Dendritic cell treated with granulocyte-macrophage colony-stimulating factor and Interleukin-4, amounts not matched to agents 40 ng/mL and 50 ng/mL, for 4 days (primary cell): ENCODE measurements at regions not wholly inside any gene's neighbourhood (a gene's known extent, or its start where the extent isn't known, plus 50 kb on each side); places are given as distances from the start of the nearest gene placed in this dataset.

ENCODE experiments used
- H3K27ac Mint-ChIP-seq: one replicate; pipeline ENCODE4 v1.8.0; 2022; ENCODE audit warnings: mild to moderate bottlenecking, mixed read lengths
- H3K27me3 Mint-ChIP-seq: one replicate; pipeline ENCODE4 v1.8.0; 2022; ENCODE audit warnings: mild to moderate bottlenecking, mixed read lengths
- H3K36me3 Mint-ChIP-seq: one replicate; pipeline ENCODE4 v1.8.0; 2022; ENCODE audit warnings: low read depth, mixed read lengths
- H3K4me1 Mint-ChIP-seq: one replicate; pipeline ENCODE4 v1.8.0; 2022; ENCODE audit warnings: low read depth, mixed read lengths
- H3K4me3 Mint-ChIP-seq: one replicate; pipeline ENCODE4 v1.8.0; 2022; ENCODE audit warnings: mild to moderate bottlenecking, moderate library complexity, mixed read lengths
- H3K9me3 Mint-ChIP-seq: one replicate; pipeline ENCODE4 v1.8.0; 2022; ENCODE audit warnings: mixed read lengths
- intact Hi-C: fragments of 100-400 bp; cut with micrococcal nuclease; formaldehyde crosslinking; loops from one replicate; pipeline ENCODE4 v1.15.0; 2022

DNA sequence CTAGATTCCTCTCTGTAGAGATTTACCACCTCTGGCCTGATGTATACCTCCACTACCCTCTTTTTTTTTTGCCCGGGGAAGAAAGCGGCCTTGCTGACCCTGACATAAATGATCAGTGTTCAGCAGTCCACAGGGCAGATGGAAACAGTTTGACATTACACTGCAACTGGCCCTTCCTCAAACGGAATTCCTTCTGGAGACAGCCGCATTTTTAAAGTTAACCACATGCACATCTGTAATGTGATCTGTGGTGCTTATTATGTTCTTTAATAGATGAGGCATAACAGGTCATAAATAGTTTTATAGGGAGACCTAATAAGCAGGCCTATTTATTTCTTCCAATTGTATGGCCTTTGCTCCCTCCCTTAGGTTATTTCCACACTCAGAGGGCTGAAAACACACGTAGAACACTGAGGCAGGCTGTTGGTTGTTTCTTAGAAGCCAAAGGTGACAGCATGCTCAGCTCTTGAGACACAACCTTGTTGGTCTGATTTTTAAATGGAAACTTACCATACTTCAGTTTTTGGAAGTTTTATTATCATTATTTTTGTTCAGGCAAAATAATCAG lies 84.0 kb upstream of the APC start:
- Mint-ChIP-seq H3K4me1 (no peaks in the 10 kb centered on the region), H3K27me3 (peaks cover 12% of the 10 kb centered on the region), H3K27ac (no peak overlapping the region), H3K9me3 (no peaks in the 10 kb centered on the region), H3K36me3 (no peaks in the 10 kb centered on the region), H3K4me3 (no peak overlapping the region)
- intact Hi-C loops, result no loop called here

DNA sequence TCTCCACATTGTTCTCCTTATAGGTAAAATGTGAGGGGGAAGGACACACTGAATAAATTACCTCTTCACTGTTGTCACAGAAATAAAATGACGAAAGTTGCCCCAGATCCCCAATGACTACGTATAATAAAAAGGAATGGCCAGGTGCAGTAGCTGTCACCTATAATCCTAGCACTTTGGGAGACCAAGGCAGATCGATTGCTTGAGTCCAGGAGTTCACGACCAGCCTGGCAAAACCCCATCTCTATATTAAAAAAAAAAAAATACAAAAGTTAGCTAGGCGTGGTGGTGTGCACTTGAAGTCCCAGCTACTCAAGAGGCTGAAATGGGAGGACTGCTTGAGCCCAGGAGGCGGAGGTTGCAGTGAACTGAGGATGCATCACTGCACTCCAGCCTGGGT lies 82.2 kb upstream of the APC start:
- no peak overlapping the region for H3K4me3 Mint-ChIP-seq
- H3K36me3 Mint-ChIP-seq, result no peaks in the 10 kb centered on the region
- H3K9me3 Mint-ChIP-seq, result peaks cover 7% of the 10 kb centered on the region
- peaks cover 6% of the 10 kb centered on the region for H3K27me3 Mint-ChIP-seq
- no peak overlapping the region for H3K27ac Mint-ChIP-seq
- intact Hi-C loops, result no loop called here
- no peaks in the 10 kb centered on the region for H3K4me1 Mint-ChIP-seq

DNA sequence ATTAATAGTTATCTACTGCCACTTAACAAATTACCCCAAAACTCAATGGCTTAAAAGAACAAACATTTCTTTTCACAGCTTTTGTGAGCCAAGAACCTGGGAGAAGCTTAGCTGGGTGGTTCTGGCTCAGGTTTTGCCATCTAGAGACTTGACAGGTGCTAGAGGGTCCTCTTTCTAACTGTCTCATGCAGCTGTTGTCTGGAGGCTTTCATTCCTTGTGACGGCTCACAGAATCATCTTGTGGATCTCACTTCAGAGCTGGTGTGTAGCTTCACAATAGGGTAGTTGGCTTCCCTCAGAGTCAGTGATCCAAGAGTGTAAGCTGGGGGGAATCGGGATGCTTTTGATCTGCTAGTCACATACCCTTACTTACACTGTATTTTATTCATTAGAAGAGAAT lies 81.2 kb upstream of the APC start:
- H3K27me3 Mint-ChIP-seq, result peaks cover 6% of the 10 kb centered on the region
- peaks cover 13% of the 10 kb centered on the region for H3K9me3 Mint-ChIP-seq
- intact Hi-C loops, result no loop called here

DNA sequence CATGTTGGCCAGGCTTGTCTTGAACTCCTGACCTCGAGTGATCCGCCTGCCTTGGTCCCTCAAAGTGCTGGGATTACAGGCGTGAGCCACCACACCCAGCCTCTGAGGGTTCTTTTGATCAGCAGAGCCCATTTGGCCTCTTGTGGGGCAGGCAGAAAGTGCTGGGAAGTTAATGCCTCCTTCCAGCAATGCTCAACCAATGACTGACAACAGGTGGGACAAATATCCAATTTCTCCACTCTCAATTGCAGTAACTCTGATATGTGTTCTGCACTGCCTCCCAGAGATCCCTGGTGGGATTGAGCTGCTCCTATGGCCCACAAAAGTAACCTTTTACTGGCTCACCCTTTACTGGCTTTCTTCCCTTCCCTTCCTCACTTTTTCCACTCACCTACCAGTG lies 79.9 kb upstream of the APC start:
- H3K36me3 Mint-ChIP-seq, result no peaks in the 10 kb centered on the region
- H3K27ac Mint-ChIP-seq, result no peak overlapping the region
- H3K4me3 Mint-ChIP-seq, result no peak overlapping the region
- H3K4me1 Mint-ChIP-seq, result no peaks in the 10 kb centered on the region
- peaks cover 4% of the 10 kb centered on the region for H3K27me3 Mint-ChIP-seq
- peaks cover 13% of the 10 kb centered on the region for H3K9me3 Mint-ChIP-seq
- intact Hi-C loops, result no loop called here

More for the DNA sequence above, 81.2 kb upstream of the APC start:
- Mint-ChIP-seq H3K27ac (no peak overlapping the region), H3K36me3 (no peaks in the 10 kb centered on the region), H3K4me3 (no peak overlapping the region), H3K4me1 (no peaks in the 10 kb centered on the region)

DNA sequence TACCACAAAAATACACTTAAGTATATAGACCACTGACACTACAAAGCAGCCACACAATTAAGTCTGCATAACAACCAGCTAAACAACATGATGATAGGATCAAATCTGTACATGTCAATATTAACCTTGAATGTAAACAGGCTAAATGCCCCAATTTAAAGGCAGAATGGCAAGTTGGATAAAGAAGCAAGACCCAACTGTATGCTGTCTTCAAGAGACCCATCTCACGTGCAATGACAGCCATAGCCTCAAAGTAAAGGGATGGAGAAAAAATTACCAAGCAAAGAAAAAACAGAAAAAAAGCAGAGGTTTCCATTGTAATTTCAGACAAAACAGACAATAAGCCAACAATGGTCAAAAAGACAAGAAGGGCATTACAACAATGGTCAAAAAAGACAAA lies 77.3 kb upstream of the APC start:
- Mint-ChIP-seq H3K4me3 (no peak overlapping the region), H3K36me3 (no peaks in the 10 kb centered on the region), H3K27me3 (peaks cover 4% of the 10 kb centered on the region), H3K4me1 (no peaks in the 10 kb centered on the region), H3K9me3 (peaks cover 13% of the 10 kb centered on the region), H3K27ac (no peak overlapping the region)
- intact Hi-C loops, result no loop called here

DNA sequence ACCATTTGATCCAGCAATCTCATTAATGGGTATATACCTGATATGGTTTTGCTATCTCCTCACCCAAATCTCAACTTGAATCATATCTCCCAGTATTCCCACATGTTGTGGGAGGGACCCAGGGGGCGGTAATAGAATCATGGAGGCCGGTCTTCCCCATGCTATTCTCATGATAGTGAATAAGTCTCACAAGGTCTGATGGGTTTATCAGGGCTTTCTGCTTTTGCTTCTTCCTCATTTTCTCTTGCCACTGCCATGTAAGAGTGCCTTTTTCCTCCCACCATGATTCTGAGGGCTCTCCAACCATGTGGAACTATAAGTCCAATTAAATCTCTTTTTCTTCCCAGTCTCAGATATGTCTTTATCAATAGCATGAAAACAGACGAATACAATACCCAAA lies 74.5 kb upstream of the APC start:
- peaks cover 4% of the 10 kb centered on the region for H3K27me3 Mint-ChIP-seq
- peaks cover 13% of the 10 kb centered on the region for H3K9me3 Mint-ChIP-seq
- intact Hi-C loops, result no loop called here
- no peak overlapping the region for H3K27ac Mint-ChIP-seq
- no peak overlapping the region for H3K4me3 Mint-ChIP-seq
- no peaks in the 10 kb centered on the region for H3K36me3 Mint-ChIP-seq
- H3K4me1 Mint-ChIP-seq, result no peaks in the 10 kb centered on the region

DNA sequence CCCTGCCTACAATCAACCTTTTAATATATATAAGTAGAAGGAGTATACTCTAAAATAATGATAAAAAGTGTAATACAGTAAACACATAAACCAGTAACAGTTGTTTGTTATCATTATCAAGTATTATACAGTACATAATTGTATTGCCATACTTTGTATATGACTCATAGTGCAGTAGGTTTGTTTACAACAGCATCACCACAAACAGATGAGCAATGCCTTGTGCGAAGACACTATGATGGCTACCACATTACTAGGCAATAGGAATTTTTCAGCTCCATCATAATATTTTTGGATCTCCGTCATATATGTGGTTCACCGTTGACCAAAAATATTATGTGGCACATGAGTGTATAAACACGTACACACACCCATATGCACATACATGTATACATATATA lies 69.7 kb upstream of the APC start:
- H3K4me3 Mint-ChIP-seq, result no peak overlapping the region
- no peaks in the 10 kb centered on the region for H3K36me3 Mint-ChIP-seq
- H3K27me3 Mint-ChIP-seq, result no peaks in the 10 kb centered on the region
- intact Hi-C loops, result no loop called here
- H3K27ac Mint-ChIP-seq, result no peak overlapping the region
- no peaks in the 10 kb centered on the region for H3K9me3 Mint-ChIP-seq
- H3K4me1 Mint-ChIP-seq, result no peaks in the 10 kb centered on the region

DNA sequence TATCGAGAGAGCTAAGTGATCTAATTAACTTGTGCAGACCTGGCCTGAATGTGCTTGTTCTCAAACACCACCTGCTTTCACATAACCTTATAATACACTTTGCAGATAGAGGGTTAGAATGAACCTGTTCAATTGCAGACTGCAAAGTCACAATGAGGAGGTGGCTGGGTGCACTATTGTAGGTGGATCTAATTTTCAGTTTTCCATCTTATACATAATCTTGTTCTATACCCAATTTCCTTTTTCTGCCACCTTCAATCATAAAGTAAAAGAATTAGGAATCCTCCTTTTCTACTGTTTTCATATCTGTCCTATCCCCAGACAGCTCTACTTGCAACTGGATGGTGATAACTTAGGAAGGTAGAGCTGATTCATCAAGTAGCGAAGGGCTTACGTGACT lies 68.8 kb upstream of the APC start:
- intact Hi-C loops, result no loop called here
- Mint-ChIP-seq H3K36me3 (no peaks in the 10 kb centered on the region), H3K4me1 (no peaks in the 10 kb centered on the region), H3K9me3 (no peaks in the 10 kb centered on the region), H3K4me3 (no peak overlapping the region), H3K27me3 (no peaks in the 10 kb centered on the region), H3K27ac (no peak overlapping the region)

DNA sequence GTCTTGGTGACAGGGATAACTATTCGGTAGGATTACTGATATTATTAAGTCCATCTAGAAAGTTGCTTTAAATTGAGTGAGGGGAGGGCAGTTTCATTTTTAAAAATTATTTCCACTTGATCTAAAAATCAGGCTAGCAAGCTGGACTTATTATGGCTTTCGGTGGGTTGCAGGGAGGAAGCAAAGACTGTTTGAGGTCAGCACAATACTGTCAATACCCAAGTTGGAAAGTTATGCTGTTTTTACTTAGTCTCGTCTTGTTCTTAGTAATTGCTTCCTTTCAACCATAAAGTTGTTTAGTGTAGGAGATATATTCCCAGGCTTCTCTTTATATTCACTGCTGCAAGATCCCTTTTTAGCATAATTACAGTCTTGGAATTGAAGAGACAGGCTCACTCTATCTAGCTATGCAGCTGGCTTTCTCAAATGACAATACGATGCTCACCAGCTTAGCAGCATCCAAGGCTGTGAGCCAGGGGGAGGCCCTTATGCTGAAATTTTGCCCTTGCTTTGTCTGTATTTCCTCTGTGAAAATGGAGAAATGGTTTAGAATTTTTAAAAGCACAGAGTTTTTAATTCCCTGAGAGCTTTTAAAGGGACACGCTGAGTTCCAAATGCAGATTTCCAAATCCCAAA lies 68.2 kb upstream of the APC start:
- H3K4me3 Mint-ChIP-seq, result no peak overlapping the region

DNA sequence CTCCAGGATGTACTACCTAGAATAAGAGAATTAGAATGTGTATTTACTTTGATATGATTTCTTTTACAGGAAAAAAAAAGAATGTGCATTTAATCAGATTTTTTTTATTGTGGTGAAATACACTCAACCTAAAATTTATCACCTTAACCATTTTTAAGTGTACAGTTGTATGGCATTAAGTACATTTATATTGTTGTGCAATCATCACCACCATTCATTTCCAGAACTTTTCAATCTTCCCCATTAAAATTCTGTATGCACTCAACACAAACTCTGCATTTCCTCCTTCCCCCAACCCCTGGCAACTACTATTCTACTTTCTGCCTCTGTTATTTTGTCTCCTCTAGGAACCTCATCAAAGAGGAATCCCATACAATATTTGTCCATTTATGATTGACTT lies 66.0 kb upstream of the APC start:
- Mint-ChIP-seq H3K36me3 (no peaks in the 10 kb centered on the region), H3K9me3 (no peaks in the 10 kb centered on the region), H3K27ac (no peak overlapping the region), H3K27me3 (peaks cover 1% of the 10 kb centered on the region), H3K4me1 (no peaks in the 10 kb centered on the region), H3K4me3 (no peak overlapping the region)
- intact Hi-C loops, result no loop called here

More for the DNA sequence above, 68.2 kb upstream of the APC start:
- intact Hi-C loops, result no loop called here
- no peaks in the 10 kb centered on the region for H3K36me3 Mint-ChIP-seq
- no peaks in the 10 kb centered on the region for H3K4me1 Mint-ChIP-seq
- no peaks in the 10 kb centered on the region for H3K9me3 Mint-ChIP-seq
- H3K27me3 Mint-ChIP-seq, result no peaks in the 10 kb centered on the region
- no peak overlapping the region for H3K27ac Mint-ChIP-seq

DNA sequence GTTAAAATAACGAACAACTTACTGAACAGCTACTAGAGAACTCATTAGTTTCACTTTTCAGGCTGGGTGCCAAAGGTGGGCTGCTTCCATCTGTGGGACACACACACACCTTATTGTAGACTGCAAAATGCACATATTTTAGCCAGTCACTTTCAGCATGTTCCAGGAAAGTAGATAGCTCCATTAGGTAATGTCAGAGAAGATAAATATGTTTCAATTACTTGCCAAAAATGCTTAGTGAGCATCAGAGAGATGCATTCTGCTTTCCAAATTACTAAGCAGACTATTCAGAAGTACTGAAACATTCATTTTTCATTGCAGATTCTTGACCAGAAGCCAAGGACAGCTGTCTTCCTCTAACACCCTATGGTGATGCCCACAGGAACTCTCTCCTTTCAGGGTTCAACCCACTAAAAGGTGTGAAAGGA lies 56.2 kb upstream of the APC start:
- intact Hi-C loops, result no loop called here
- Mint-ChIP-seq H3K9me3 (no peaks in the 10 kb centered on the region), H3K4me1 (no peaks in the 10 kb centered on the region), H3K27me3 (peaks cover 5% of the 10 kb centered on the region), H3K27ac (no peak overlapping the region), H3K36me3 (no peaks in the 10 kb centered on the region), H3K4me3 (no peak overlapping the region)

DNA sequence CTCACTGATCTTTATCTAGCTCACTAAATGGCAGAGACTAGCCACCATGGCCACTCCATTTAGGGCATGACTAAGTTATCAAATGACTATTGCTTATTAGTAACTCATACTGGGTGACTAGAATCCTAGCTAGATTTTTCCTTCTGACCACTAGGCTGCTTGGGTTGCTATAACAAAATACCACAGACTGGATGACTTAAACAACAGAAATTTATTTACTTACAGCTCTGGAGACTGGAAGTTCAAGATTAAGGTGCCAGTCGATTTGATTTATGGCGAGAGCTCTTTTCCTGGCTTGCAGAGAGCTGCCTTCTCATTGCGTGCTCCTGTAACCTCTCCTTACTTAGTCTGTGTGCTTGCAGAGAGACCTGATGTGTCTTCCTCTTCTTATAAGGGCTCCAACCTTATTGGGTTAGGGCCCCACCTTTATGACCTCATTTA lies 55.0 kb upstream of the APC start:
- Mint-ChIP-seq H3K4me1 (no peaks in the 10 kb centered on the region), H3K27ac (no peak overlapping the region), H3K36me3 (no peaks in the 10 kb centered on the region), H3K9me3 (no peaks in the 10 kb centered on the region), H3K4me3 (no peak overlapping the region), H3K27me3 (peaks cover 11% of the 10 kb centered on the region)
- intact Hi-C loops, result no loop called here

DNA sequence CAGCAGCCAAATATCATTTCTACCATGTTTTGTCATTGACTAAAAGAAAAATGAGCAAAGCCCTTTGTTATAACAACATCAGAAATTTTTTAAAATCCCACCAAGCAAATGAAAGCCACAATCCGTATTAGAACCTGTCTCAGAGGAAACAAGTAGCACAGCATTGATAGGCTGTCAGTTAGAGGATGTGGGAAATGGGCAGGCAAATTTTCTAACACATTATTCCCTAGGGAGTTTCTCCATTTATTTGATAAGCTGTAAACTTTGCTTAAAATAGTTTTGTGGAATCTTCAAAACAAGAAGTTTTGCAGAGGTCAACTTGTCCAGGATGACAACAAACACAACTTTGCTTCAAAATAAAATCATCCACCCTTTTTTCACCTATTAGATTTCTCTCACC lies 53.6 kb upstream of the APC start:
- H3K27me3 Mint-ChIP-seq, result peaks cover 14% of the 10 kb centered on the region
- H3K4me3 Mint-ChIP-seq, result no peak overlapping the region
- H3K36me3 Mint-ChIP-seq, result no peaks in the 10 kb centered on the region
- H3K9me3 Mint-ChIP-seq, result no peaks in the 10 kb centered on the region
- no peak overlapping the region for H3K27ac Mint-ChIP-seq
- intact Hi-C loops, result no loop called here
- H3K4me1 Mint-ChIP-seq, result no peaks in the 10 kb centered on the region

DNA sequence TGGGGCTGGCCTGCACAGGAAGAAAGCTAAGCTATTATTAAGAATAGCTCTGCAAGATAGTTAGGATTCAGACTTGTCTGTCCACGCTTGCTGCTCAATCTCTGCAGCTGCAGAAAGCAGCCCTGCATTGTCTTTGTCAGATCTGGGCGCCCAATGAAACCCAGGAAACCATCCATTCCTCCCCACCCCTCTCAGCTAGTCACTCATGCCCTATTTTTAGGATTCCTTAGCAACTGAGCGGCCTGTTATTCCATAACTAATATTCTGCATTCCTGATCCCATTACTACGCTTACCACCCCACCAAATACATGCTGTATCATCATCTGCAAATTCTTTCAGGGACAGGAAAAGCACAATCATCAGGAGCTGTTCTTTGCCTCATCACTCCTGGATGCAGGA lies 52.9 kb upstream of the APC start:
- Mint-ChIP-seq H3K27me3 (peaks cover 16% of the 10 kb centered on the region), H3K9me3 (no peaks in the 10 kb centered on the region), H3K4me3 (no peak overlapping the region), H3K27ac (no peak overlapping the region), H3K4me1 (no peaks in the 10 kb centered on the region), H3K36me3 (no peaks in the 10 kb centered on the region)
- intact Hi-C loops, result no loop called here

DNA sequence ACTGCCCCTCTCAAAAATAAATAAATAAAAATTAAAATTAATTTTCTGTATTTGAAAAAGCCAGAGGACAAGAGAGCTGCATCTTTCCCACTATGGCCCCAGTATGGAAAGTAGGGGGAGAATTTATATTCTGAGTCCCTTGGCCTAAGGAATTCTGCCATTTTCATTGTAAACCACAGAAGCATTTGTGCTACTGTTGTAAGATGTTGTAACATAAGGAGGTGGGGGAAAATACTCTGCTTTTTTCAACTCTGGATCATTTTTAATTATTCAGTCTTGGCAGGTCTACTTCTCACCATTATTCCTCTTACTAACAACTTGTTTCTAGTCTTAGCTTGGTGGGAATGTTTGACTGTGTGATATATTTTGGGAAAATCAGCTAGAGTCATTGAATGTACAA lies 52.3 kb upstream of the APC start:
- H3K36me3 Mint-ChIP-seq, result no peaks in the 10 kb centered on the region
- H3K4me3 Mint-ChIP-seq, result no peak overlapping the region
- intact Hi-C loops, result no loop called here
- no peak overlapping the region for H3K27ac Mint-ChIP-seq
- H3K4me1 Mint-ChIP-seq, result no peaks in the 10 kb centered on the region
- peaks cover 20% of the 10 kb centered on the region for H3K27me3 Mint-ChIP-seq
- no peaks in the 10 kb centered on the region for H3K9me3 Mint-ChIP-seq
